GM19468 (cell line): ENCODE measurements at regions not wholly inside any gene's neighbourhood (a gene's known extent, or its start where the extent isn't known, plus 50 kb on each side); places are given as distances from the start of the nearest gene placed in this dataset.
"Not testable (repeated sequence)": the region's sequence is repeated elsewhere in the genome, so short reads cannot be mapped to it uniquely, and the experiment has no call there.

Experiments used
- ATAC-seq: cut with Tn5 transposase; IDR thresholded peaks from one replicate; pipeline ENCODE4 v1.9.1; 2021; ENCODE audit warnings: mild to moderate bottlenecking, moderate library complexity, moderate number of reproducible peaks; ENCODE audit not compliant: unreplicated experiment; ENCODE audit errors: extremely low read depth

- no peak for ATAC-seq
Measured at GRCh38 chr7:17043012-17043877, 161.5 kb upstream of the AGR3 start.

GRCh38 chr7:17044396-17044795 lies 162.6 kb upstream of the AGR3 start:
- ATAC-seq: no peak

GRCh38 chr7:17044861-17045260 lies 163.1 kb upstream of the AGR3 start:
- ATAC-seq: no peak

DNA sequence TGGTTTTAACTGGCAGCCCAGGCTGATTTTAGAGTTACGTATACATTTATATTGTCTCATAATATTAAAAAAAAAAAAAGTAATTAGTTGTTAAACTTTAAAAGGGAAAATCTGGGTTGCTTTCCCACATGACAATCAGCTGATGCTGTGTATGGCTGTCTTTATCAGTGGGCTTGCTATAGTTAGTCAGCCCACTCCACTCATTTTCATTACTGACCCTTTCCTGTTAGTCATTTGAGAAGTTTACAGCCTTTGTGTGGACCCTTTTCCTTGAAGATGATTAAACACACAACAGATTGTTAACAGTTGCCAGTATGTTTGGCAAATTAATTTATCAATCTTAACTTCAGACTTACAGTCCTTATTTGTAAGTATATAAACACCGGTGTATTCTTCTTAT lies 164.5 kb upstream of the AGR3 start:
- no peak for ATAC-seq

- ATAC-seq: no peak
Measured at GRCh38 chr7:17046666-17047065, 164.9 kb upstream of the AGR3 start.

DNA sequence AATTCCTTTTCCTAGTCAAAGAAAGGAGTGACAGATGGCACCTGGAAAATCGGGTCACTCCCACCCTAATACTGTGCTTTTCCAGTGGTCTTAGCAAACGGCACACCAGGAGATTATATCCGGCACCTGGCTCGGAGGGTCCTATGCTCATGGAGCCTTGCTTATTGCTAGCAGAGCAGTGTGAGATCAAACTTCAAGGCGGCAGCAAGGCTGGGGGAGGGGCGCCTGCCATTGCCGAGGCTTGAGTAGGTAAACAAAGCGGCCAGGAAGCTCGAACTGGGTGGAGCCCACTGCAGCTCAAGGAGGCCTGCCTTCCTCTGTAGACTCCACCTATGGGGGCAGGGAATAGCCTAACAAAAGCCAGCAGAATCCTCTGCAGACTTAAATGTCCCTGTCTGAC lies 171.4 kb upstream of the AGR3 start:
- not testable (repeated sequence) for ATAC-seq

- ATAC-seq: no peak
Measured at GRCh38 chr7:17054206-17054605, 172.4 kb upstream of the AGR3 start.

- no peak for ATAC-seq
Measured at GRCh38 chr7:17054836-17055235, 173.1 kb upstream of the AGR3 start.

DNA sequence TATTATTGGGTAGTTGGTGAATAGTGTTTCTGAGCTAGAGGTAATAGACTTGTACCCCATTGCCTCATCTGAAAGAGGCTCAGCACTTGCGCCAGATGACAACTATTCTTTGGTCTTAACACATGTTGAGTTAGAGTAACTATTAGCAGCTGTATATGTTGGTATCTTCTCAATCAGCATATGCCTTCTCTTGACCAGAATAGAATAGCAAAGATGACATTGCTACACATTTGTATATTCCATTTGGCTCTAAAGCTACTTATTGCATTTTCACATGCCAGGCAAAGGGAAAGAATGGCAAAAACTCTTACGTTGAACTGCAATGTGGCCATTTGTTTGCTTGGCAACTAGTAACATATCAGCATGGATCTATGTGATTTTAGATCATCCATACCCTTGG lies 173.8 kb upstream of the AGR3 start:
- ATAC-seq: no peak

- no peak for ATAC-seq
Measured at GRCh38 chr7:17056491-17057142, 174.8 kb upstream of the AGR3 start.

GRCh38 chr7:17057143-17057509 lies 175.3 kb upstream of the AGR3 start:
- ATAC-seq: no peak

DNA sequence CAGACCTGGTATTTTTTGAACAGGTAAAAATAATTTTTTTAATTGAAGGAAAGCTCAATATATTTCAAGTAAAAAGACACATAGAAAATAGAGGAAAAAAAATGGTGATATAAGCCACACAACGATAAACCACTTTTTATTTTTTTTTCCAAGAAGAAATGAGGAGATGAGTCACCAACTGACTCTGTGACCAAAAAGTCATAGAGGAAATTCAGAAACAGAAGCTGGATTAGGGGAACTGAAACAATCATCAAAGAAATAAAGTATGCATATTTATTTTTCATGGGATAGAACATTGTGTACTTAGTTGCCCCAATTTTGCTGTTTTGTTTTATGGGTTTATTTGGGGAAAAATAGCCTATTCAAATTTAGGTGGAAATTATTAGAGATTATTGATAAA lies 176.8 kb upstream of the AGR3 start:
- no peak for ATAC-seq

GRCh38 chr7:17060051-17060450 lies 178.3 kb upstream of the AGR3 start:
- no peak for ATAC-seq

DNA sequence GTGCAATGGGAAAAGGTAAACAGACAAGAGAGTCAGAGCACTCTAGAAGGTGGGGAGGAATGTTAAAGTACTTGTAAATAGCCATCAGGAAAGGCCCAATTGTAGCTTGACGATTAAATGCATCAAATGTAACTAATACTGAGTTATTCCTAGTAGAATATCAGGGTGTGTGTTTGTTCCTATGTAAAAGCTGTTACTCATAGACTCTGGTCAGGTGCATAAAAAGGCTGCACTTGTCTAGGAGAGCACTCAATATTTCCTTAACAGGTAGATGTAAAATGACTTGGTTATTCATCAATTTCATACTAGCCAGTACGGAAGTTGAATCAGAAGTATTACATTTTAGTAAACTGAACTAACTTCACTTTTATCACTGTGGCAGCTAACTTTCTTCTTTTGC lies 179.7 kb upstream of the AGR3 start:
- ATAC-seq: no peak

DNA sequence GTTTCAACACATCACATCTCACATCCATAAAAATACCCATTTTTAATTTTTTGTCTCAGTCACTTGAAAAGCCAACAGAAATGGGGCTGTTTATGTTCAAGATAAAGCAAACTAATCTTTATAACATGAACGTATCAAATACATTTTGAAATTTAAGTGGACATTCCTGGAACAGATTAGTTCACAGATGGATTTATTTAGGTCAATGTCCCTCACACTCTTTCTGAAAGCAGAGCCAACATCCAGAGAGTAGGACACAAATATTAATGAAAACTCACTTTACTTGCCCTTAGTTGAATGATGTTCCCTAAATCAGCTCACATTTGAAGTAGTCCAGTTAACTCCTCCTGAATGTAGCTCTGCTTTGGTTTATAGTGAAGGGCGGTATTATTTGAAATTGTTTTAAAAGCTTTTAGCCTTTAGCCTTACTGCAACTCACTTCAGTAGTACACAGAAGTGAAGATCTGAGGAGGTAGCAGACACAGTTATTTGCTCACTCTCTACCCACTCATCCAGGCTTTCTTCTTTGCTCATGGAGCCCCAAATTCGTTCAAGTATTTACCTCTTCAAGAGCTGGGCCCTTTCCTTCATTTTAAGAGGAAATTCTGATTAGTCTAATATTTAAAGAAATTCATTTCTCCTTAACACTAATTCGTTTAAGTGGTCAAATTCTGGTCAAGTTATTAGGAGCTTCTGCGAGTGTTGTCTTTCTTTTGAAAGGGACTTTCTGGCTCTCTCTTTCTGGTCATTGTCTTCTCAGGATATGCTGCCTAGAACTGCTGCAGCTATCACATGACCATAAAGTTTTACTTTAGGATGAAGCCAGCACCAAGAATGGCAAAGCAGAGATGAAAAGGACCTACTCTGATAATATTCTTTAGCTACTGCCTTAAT lies 180.6 kb upstream of the AGR3 start:
- no peak for ATAC-seq

- no peak for ATAC-seq
Measured at GRCh38 chr7:17063045-17063383, 181.2 kb upstream of the AGR3 start.

- no peak for ATAC-seq
Measured at GRCh38 chr7:17067691-17068090, 185.9 kb upstream of the AGR3 start.

GRCh38 chr7:17069146-17069545 lies 187.4 kb upstream of the AGR3 start:
- no peak for ATAC-seq

GRCh38 chr7:17070231-17070708 lies 188.5 kb upstream of the AGR3 start:
- ATAC-seq: no peak

DNA sequence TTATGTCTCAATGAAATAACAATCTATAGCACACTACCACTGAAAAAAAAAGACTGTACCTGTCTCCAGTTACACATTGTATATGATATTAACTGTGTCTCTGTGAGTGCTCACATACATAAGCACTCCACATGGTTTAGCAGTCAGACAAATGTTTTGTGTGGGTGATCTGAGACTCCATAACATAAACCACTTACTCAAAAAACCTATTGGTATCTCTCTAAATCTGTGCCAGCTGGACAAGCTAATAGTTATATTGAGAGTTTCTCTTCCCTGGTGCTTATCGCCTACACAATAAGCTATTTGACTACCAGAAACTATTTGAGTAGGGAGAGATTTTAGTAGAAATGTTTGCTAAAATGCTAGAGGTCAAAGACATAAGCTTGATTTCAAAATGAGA lies 190.1 kb upstream of the AGR3 start:
- peak; percentile 62 for ATAC-seq
